ENCODE measurements at regions not wholly inside any gene's neighbourhood (a gene's known extent, or its start where the extent isn't known, plus 50 kb on each side); places are given as distances from the start of the nearest gene placed in this dataset.
"Not testable (repeated sequence)": the region's sequence is repeated elsewhere in the genome, so short reads cannot be mapped to it uniquely, and the experiment has no call there.

- H3K27me3 Mint-ChIP-seq (ENCODE audit: low read depth): peaks cover 11% of the 10 kb centered on the region; the same call in 1 of the 2 replicates
- DNase-seq (ENCODE audit: low spot score); ATAC-seq; CTCF ChIA-PET; H3K4me1 Mint-ChIP-seq; POLR2A ChIA-PET; H3K27ac Mint-ChIP-seq; H3K4me3 Mint-ChIP-seq: not testable (repeated sequence)
- peaks cover 10% of the 10 kb centered on the region for H3K36me3 Mint-ChIP-seq
- peaks cover 37% of the 10 kb centered on the region for H3K9me3 Mint-ChIP-seq
These were observed 101.8 kb downstream of the TBX20 start for GRCh38 chr7:35152059-35152458.

DNA sequence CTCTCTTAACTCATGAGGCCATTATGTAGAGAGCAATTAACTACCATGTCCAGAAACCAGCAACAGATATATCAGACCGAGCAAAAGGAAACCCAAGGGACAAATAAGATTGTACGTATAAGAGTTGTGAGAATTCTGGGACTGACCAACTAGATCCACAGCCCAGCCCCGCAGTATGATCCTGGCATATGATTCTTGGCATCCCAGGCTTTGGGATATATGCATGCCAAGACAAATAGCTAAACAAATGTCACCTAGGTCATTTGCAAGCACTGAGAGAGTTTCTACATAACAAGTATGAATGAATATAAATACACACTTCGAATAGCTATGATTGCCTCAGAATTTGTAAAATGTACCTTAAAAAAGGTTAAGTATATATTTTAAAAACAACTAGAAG, 105.9 kb downstream of the TBX20 start:
- H3K27ac Mint-ChIP-seq; POLR2A ChIA-PET; CTCF ChIA-PET; H3K4me3 Mint-ChIP-seq; ATAC-seq; H3K36me3 Mint-ChIP-seq; H3K4me1 Mint-ChIP-seq; H3K27me3 Mint-ChIP-seq (ENCODE audit: low read depth); DNase-seq (ENCODE audit: low spot score): not testable (repeated sequence)
- H3K9me3 Mint-ChIP-seq: peaks cover 16% of the 10 kb centered on the region

- H3K4me1 Mint-ChIP-seq; H3K36me3 Mint-ChIP-seq; ATAC-seq; H3K4me3 Mint-ChIP-seq; H3K9me3 Mint-ChIP-seq; CTCF ChIA-PET; H3K27me3 Mint-ChIP-seq (ENCODE audit: low read depth); H3K27ac Mint-ChIP-seq; DNase-seq (ENCODE audit: low spot score); POLR2A ChIA-PET: not testable (repeated sequence)
These were observed 104.8 kb upstream of the DPY19L1 start for GRCh38 chr7:35142125-35142524.

- H3K27ac Mint-ChIP-seq; H3K4me1 Mint-ChIP-seq; DNase-seq (ENCODE audit: low spot score); POLR2A ChIA-PET; CTCF ChIA-PET; H3K4me3 Mint-ChIP-seq; H3K36me3 Mint-ChIP-seq; ATAC-seq; H3K27me3 Mint-ChIP-seq (ENCODE audit: low read depth); H3K9me3 Mint-ChIP-seq: not testable (repeated sequence)
These were observed 102.0 kb upstream of the DPY19L1 start for GRCh38 chr7:35139281-35139680.

DNA sequence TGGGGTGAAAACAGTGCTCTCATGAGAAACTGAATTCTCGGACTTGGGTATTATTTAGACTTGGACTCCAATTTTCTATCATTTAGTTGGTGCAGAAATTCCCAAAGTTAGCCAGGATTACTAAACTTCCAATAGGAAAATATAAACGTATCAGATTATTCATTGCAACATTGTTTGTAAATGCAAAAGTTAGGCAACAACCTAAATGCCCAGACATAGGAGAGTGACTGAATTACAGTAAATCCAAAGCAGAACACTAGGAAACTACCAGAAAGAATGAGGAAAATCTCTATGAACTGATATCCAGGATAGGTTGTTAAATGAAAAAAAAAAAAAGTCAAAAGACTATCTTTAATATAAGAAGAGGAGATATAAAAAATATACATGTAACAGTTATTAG, 96.2 kb upstream of the DPY19L1 start:
- CTCF ChIA-PET; H3K4me1 Mint-ChIP-seq; H3K36me3 Mint-ChIP-seq; DNase-seq (ENCODE audit: low spot score); H3K27ac Mint-ChIP-seq; ATAC-seq; H3K9me3 Mint-ChIP-seq; POLR2A ChIA-PET; H3K4me3 Mint-ChIP-seq; H3K27me3 Mint-ChIP-seq (ENCODE audit: low read depth): not testable (repeated sequence)

GRCh38 chr7:35133011-35133410, 95.7 kb upstream of the DPY19L1 start:
- H3K27me3 Mint-ChIP-seq (ENCODE audit: low read depth); H3K27ac Mint-ChIP-seq; POLR2A ChIA-PET; ATAC-seq; H3K4me3 Mint-ChIP-seq; H3K36me3 Mint-ChIP-seq; CTCF ChIA-PET; H3K4me1 Mint-ChIP-seq; H3K9me3 Mint-ChIP-seq; DNase-seq (ENCODE audit: low spot score): not testable (repeated sequence)

- POLR2A ChIA-PET; ATAC-seq; H3K36me3 Mint-ChIP-seq; CTCF ChIA-PET; H3K4me3 Mint-ChIP-seq; H3K27ac Mint-ChIP-seq; H3K4me1 Mint-ChIP-seq; H3K9me3 Mint-ChIP-seq; H3K27me3 Mint-ChIP-seq (ENCODE audit: low read depth); DNase-seq (ENCODE audit: low spot score): not testable (repeated sequence)
These were observed 91.4 kb upstream of the DPY19L1 start for GRCh38 chr7:35128662-35129061.

DNA sequence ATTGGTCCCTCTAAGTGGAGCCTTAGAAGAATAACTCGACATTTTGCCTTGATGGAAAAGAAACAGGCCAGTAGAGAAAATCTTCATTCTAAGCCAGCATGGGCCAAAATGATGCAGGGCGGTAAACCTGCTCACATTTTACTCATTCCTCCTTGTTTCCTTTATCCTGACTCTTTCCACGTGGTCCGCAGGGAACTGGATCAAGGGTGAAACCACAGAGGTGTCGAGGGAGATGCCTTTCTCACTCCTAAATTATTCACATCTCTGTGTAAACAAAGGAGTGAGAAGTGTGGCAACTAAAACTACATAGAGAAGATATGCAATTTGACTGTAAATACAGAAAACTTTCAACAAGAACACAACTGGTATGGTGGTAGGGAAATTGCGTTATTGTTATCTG, 81.2 kb upstream of the DPY19L1 start:
- H3K27me3 Mint-ChIP-seq (ENCODE audit: low read depth); H3K9me3 Mint-ChIP-seq; DNase-seq (ENCODE audit: low spot score); POLR2A ChIA-PET; H3K4me3 Mint-ChIP-seq; ATAC-seq; H3K27ac Mint-ChIP-seq; CTCF ChIA-PET; H3K36me3 Mint-ChIP-seq: not testable (repeated sequence)
- H3K4me1 Mint-ChIP-seq: peaks cover 11% of the 10 kb centered on the region

DNA sequence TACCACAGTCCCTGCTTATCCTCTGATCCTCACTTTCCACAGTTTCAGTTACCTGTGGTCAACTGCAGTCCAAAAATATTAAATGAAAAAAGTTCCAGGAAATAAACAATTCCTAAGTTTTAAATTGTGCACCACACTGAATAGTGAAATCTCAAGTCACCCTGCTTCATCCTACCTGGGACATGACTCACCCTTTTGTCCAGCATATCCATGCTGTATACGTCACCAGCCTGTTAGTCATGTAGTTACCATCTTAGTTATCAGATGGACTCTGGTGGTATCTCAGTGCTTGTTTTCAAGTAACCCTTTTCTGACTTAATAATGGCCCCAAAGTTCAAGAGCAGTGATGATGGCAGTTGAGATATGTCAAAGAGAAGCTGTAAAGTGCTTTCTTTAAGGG, 69.4 kb upstream of the DPY19L1 start:
- H3K4me3 Mint-ChIP-seq; H3K9me3 Mint-ChIP-seq; CTCF ChIA-PET; H3K27me3 Mint-ChIP-seq (ENCODE audit: low read depth); H3K27ac Mint-ChIP-seq; H3K4me1 Mint-ChIP-seq; DNase-seq (ENCODE audit: low spot score); ATAC-seq; POLR2A ChIA-PET; H3K36me3 Mint-ChIP-seq: not testable (repeated sequence)

- POLR2A ChIA-PET; CTCF ChIA-PET; H3K4me3 Mint-ChIP-seq; H3K4me1 Mint-ChIP-seq; ATAC-seq; H3K36me3 Mint-ChIP-seq; H3K27ac Mint-ChIP-seq; H3K9me3 Mint-ChIP-seq; DNase-seq (ENCODE audit: low spot score); H3K27me3 Mint-ChIP-seq (ENCODE audit: low read depth): not testable (repeated sequence)
These were observed 68.2 kb upstream of the DPY19L1 start for GRCh38 chr7:35105511-35105910.

DNA sequence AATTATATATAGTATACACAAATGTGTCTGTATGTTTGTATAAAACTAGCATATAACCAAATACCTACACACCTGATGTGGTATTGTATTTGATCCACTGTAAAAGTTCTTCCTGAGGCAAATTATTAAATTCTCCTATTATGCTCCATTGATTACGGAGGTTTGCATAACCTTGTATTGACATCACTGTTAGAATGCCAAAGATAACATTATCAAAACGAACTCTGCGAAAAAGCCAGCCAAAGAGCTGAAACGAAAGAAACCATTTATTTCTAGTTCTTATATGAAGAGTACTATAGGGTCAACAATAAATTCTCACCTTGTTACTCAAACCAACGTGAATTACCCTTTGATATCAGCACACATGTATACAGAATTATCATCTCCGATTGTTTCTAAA, 65.6 kb upstream of the DPY19L1 start:
- H3K27me3 Mint-ChIP-seq (ENCODE audit: low read depth); ATAC-seq; POLR2A ChIA-PET; CTCF ChIA-PET; DNase-seq (ENCODE audit: low spot score); H3K27ac Mint-ChIP-seq; H3K4me3 Mint-ChIP-seq; H3K36me3 Mint-ChIP-seq; H3K4me1 Mint-ChIP-seq; H3K9me3 Mint-ChIP-seq: not testable (repeated sequence)

- POLR2A ChIA-PET; H3K36me3 Mint-ChIP-seq; H3K4me1 Mint-ChIP-seq; H3K27me3 Mint-ChIP-seq (ENCODE audit: low read depth); ATAC-seq; H3K27ac Mint-ChIP-seq; CTCF ChIA-PET; H3K9me3 Mint-ChIP-seq; DNase-seq (ENCODE audit: low spot score): not testable (repeated sequence)
- H3K4me3 Mint-ChIP-seq: peak overlapping the region; percentile 73
These were observed 55.7 kb upstream of the DPY19L1 start for GRCh38 chr7:35092961-35093360.

Data from WTC11 (cell line).